GM21528 (cell line): ENCODE measurements at regions not wholly inside any gene's neighbourhood (a gene's known extent, or its start where the extent isn't known, plus 50 kb on each side); places are given as distances from the start of the nearest gene placed in this dataset.
A peak's percentile ranks its signal among the peaks of the same experiment; 100 is the strongest.

Experiments
- ATAC-seq: cut with Tn5 transposase; IDR thresholded peaks from one replicate; pipeline ENCODE4 v1.9.1; 2021; ENCODE audit warnings: mild to moderate bottlenecking, moderate library complexity; ENCODE audit not compliant: unreplicated experiment, low FRiP score

DNA sequence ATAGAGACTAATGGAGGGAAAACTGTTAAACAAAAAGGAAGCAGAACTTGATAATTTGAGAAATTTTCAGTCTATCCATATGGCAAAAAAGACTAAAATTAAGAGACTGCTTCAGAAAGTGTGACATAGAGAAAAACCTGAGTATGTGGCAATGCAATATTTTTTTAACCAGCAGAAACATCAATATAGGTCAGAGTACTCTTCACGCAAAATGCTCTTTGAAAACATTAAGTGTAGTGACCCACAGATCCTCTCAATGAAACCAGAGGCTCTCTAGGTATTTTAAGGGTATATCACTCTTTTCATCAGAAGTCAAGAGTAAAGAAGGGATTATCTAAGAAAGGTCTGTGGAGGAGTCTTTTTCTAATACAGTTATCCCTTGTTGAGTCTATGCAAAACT, 1394.8 kb downstream of the DSC3 start:
- no peak for ATAC-seq

DNA sequence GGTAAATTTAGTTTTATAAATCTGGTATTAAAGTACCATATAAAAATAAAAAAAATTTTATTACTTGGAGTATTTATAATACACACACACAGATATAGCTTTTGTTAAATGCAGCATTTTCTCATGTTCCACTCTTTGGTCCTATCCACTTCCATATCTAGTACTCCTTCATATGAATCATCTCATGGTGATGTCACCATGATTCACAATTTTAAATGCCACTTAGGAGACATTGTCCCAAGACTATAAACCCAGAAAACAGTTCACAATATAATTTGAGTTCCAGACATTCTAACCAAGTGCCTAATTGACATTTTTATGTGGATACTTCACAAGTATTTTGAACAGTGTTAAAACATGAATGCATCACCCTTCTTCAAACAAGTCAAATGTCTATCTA, 1398.3 kb downstream of the DSC3 start:
- no peak for ATAC-seq

DNA sequence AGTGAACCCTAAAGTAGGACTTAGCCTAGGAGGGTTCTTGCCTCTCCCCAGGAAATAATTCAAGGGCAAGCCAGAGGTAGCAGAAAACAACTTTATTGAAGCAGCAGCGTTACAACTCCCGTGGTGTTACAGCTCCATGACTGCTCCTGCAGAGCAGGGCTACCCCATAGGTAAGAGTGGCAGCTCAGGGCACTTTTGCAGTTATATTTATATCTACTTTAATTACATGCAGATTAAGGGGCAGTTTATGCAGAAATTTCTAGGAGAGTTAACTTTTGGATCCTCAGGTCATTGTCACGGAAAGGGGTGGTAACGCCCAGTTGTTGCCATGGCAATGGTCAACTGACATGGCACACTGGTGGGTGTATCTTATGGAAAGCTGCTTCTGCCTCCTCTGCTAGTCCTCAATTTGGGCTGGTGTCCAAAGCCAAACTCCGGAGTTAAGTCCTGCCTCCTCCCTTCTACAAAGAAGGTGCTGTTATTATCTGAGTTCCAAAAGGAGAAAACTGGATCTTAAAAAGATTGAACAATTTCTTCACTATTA, 1413.0 kb downstream of the DSC3 start:
- ATAC-seq = no peak

DNA sequence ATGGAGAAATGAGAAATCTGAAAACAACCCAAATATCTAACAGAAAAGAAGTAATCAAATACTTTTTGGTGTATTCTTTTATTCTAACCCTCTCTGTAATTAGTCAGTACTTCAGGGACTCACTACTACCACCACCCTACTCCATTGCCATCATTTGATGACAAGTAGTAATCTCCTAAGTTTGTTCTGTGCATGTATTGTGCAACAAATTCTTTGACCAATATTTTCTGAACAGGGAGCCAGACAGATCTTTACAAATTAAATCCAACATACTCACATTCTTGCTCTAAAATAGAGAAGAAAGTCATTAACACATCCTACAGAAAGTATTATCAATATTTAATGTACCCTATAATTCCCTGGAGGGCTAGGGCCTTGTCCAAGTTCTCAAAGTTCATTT, 1416.4 kb downstream of the DSC3 start:
- ATAC-seq = no peak

DNA sequence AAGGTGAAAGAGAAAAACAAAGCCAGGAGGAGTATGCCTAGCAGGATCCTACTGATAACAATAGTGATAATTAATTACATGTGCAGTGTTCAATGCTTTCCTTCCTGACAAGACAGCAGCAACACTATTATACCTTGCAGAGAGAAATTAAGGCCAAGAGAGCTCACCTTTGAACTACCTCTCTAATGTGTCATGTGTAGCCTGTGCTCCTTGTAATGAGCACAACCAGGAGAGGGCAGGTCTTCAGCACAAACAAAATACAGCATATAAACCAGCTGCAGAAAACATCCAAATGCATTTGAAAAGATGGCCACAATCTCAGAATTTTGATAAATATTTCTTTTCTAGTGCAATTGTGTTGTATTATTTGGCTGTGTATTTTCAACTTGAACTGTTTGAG, 1425.7 kb downstream of the DSC3 start:
- ATAC-seq = no peak

DNA sequence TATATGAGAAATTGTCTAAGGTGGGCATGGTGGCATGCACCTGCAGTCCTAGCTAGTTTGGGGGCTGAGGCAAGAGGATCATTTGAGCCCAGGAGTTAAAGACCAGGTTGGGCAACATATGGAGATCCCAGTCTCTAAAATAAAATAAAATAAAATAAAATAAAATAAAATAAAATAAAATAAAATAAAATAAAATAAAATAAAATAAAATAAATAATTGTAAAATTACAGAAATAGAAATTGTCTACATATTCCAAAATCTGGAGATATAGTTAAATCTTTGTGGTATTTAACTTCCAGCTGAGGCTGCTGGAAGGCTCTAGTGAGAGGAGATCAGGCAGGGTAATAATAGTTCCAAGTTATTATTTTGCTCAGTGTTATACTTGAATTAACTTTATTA, 1432.1 kb upstream of the CDH2 start:
- ATAC-seq = no peak

DNA sequence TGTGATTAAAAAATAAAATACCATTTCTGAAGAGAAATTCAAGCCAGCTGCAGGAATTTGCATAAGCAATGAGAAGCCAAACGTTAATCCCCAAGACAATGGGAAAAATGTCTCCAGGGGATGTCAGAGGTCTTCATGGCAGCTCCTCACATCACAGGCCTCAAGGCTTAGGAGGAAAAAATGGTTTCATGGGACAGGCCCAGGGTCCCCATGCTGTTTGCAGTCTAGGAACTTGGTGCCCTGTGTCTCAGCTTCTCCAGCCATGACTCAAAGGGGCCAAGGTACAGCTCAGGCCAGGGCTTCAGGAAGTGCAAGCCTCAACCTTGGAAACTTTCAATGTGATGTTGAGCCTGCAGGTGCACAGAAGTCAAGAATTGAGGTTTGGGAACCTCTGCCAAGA, 1428.4 kb upstream of the CDH2 start:
- ATAC-seq = no peak

DNA sequence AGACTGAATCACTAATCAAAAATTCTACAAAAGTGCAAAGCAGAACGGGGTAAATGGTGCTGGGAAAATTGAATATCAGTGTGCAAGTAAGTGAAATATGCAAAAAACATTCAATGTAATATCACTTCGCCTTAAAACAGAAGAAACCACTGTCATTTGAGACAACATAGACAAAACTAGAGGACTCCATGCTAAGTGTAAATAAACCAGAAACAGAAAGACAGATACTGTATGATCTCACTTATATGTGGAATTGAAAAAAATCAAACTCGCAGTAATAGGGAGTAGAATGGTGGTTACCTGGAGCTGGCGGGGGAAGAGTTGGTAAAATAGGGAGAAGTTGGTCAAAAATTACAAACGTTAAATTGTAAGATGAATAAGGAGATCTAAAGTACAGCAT, 1420.0 kb upstream of the CDH2 start:
- no peak for ATAC-seq

DNA sequence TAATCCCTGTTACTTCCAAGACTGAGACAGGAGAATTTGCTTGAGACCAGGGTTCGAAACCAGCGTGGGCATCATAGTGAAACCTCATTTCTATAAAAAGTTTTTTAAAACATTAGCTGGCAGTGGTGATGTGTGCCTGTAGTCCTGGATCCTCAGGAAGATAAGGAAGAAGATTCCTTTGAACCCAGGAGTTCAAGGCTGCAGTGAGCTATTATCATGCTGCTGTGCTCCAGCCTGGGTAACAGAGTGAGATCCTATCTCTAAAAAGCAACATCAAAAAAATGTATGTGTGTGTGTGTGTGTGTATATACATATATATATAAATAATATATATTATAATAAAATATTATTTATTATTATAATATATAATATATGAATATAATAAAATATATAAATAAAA, 1417.6 kb upstream of the CDH2 start:
- ATAC-seq = no peak

DNA sequence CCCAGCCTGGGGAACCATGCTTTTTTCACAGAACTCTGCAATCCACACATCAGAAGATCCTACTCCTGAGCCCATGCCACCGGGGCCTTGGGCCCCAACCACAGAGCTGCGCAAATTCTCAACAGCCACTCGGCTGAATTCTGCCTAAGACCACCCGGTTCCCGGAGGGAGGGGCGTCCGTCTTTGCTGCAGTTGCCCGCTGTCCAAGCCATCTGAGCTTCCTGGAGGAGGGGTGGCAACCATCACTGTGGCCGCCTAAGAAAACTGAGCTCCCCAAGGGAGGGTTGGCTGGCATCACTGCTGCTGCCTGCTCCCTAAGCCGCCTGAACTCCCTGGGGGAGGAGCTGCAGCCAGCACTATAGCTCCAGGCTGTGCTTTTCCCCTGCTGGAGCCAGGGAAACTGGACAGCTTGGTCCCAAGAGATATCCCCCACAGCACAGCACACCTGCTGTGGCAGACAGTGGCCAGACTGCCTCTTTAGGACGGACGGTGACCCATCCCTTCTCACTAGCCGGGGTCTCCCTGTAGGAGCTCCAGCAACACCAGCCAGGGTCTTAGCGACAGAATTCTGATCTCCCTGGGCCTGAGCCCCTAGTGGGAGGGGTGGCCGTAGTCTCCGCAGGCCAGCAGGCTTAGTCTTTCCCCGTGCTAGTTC, 1411.6 kb upstream of the CDH2 start:
- ATAC-seq = no peak

DNA sequence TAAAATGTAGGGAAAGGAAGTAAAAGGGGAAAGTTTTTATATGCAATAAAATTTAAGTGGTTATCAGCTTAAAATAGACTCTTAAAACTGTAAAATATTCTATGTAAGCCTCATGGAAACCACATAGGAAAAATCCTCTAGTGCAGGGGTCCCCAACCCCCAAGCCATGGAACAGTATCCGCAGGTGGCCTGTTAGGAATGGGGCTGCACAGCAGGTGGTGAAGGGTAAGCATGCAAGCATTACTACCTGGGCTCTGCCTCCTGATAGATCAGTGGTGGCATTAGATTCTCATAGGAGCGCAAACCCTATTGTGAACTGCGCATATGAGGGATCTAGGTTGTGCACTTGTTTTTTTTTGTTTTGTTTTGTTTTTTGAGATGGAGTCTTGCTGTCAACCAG, 1409.3 kb upstream of the CDH2 start:
- ATAC-seq = no peak

DNA sequence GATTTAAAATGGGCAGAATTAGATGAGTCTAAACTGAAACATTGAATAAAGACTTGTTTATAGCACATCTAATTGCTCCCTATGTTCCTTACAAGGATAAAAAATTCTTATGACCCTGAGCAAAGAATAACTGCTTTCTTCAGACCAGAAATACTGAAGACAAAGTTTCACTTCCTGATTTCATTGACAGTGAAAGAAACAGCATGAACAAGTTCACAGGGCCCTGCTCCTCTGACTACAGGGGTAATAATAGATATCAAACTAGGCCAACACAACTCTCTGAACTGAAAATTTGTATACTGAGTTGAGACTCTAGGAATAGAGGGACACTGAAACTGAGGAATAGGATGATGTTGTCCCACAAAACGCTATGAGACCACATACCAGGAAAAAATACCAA, 1383.3 kb upstream of the CDH2 start:
- peak; percentile 98 for ATAC-seq

DNA sequence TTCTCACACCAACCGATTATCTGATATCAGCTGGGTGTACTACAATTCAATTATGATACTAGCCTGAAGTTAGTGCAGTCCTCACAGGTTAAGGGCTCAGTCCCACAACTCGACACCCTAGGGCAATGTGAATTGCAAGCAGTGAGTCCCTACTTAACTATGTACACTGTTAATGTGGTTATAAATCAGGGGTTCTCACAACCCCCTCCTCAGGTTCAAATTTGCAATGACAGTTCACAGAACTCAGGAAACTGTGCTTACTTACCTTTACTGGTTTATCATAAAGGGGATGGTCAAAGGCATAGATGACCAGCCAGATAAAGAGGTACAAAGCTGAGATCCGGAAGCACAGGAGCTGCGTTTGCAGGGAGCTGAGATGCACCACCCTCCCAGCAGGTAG, 1379.1 kb upstream of the CDH2 start:
- ATAC-seq = no peak

DNA sequence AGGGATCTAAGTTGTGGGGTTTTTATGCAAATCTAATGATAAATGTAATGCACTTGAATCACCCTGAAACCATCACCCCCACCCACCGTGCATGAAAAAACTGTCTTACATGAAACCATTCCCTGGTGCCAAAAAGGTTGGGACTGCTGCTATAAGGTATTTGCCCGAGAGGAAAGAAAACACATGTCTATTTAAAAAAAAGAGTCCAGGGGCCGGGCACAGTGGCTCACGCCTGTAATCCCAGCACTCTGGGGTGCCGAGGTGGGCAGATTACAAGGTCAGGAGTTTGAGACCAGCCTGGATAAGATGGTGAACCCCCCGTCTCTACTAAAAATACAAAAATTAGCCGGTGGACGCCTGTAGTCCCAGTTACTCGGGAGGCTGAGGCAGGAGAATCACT, 1372.8 kb upstream of the CDH2 start:
- no peak for ATAC-seq

DNA sequence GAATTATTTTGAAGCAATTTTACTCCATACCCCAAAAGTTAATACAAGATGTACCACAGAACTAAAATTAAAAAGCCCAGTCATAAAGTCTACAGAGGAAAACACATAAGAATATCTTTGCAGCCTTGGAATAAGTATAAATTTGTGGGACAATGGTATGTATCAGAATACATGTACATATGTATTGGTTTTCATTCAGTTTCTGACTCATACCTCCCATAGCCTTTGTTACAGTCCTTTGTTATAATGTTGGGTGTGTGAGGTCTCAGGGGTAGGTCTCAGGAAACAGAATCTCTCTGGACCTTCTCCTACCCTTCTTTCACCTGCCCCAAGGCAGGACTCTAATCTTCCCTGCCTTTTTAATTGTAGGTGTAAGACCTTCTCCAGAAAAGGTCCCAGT, 1370.7 kb upstream of the CDH2 start:
- no peak for ATAC-seq

DNA sequence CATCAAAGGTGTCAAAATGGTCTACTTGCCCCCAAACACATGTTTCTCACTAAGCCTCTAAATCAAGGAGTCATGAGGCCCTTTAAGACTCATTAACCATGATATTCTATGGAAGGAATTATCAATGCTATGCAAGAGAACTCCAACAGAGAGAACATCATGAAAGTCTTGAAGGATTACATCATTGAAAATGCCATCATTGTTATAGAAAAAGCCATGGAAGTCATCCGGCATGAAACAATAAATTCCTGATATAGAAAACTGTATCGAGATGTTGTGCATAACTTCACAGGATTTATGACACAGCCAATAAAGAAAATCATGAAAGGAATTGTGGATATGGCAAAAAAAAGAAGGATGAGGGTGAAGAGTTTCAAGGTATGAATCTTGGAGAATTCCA, 1363.6 kb upstream of the CDH2 start:
- no peak for ATAC-seq

DNA sequence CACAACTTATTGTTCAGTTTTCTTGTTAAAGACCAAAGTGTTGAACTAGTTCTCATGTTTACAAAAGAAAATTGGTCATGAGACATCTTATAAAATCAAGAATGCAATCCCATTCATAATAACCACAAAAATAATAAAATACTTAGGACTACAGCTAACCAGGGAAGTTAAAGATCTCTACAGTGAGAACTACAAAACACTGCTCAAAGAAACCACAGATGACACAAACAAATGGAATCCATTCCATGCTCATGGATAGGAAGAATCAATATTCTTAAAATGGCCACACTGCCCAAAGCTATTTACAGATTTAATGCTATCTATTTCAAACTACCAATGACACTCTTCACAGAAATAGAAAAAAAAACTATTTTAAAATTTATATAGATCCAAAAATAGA, 1354.8 kb upstream of the CDH2 start:
- no peak for ATAC-seq

DNA sequence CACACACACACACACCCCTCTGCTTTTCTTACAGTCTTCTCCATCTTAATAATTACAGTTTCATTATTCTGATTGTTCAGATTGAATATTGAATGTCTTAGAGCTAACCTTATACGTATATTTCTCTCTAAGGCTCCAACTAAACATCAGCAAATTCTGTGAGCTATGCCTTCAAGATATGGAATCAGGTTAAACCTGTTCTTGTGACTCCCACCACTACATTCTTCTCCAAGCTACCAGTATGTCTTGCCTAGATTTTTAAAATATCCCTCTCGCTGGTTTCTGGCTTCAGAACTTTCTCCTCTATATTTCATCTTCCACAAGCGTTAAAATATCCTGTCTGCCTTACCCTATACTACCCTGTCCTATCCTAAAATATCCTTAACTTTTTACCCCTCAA, 1346.4 kb upstream of the CDH2 start:
- ATAC-seq = no peak

DNA sequence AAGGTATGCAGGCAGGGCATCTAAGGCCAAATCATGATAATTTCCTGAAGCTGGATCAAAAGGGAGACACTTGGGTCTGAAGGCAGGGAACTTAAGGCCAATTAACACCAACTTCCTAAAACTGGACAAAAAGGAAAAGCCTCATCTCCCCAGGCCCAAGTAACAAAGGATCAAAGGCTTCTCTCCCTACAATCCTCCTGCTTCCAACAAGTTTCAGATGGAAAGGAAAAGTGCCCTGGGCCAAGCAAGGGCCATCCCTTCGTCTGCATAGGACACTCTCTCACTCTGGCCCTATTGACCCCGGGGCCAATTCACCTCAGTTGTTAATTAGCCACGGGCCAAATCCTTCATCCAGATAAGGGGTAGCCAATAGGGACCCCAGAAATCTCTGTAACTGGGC, 1335.8 kb upstream of the CDH2 start:
- ATAC-seq = no peak

DNA sequence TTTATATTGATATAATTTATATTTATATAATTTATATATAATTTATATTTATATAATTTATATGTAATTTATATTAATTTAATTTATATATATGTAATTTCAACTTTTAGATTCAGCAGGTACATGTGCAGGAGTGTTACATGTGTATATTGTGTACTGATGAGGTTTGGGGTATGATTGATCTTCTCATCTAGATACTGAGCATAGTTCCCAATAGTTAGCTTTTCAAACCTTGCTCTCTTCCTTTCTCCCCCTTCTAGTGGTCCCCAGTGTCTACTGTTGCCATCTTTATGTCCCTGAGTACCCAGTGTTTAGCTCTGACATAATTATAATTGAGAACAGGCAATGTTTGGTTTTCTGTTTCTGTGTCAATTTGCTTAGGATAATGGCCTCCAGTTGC, 1335.3 kb upstream of the CDH2 start:
- ATAC-seq = no peak

DNA sequence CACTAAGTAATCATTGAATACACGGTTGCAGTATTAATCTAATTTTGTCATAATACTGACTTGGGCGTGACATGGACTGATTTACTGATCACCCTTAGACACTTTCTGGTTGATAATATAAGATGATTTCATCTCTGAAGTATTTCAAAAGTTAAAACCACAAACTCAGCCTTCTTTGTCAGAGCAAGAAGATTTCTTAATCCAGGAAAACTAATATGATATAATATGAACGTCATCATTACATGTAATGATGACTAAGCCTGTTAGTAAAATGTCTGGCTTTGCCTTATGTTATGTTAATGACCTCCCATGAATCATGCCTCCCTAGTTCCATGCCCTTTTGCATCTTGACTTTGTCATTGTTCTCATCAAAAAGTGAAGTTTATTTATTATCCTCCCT, 1325.0 kb upstream of the CDH2 start:
- no peak for ATAC-seq

DNA sequence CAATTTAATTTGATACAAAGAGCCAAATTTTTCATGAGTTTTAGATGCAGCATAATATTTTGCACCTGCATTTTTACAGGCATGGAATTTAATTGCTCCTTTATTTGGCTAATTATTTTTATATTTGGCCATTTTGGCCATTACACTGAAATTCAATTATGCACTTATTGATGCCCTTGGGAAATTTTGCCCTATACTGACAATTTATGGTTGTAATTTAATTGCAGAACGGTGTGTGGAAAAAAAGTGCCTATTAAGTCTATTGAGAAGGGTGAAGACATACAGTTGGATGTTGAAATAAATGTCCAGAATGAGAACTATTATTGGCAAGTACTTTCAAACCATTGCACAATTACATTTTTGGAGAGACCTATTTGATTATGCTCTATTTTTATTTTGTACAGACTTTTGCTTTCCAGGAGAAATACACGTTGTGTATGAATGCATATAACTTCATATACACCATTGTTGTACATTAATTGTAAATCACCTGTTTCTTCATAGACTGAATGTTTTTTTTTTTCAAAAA, 1319.3 kb upstream of the CDH2 start:
- no peak for ATAC-seq

DNA sequence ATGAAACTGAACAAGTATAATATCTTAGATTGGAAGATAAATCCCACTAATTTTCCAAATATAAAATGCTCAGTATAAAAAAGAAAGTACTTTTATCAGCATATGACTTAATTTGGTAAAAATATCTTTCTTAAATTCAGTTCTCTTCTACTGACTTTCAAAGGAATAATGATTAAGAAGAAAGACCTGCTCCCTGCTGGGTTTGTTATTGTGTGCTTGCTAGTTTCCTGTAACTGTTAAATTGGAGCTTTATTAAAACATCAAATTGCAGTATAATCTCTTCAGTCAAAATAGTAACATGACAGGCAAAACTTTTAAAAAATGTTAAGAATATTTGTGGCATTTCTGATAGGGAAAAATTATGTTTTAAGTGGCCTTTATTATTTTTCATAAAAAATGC, 1317.4 kb upstream of the CDH2 start:
- no peak for ATAC-seq
